ENCODE measurements at regions not wholly inside any gene's neighbourhood (a gene's known extent, or its start where the extent isn't known, plus 50 kb on each side); places are given as distances from the start of the nearest gene placed in this dataset.

GRCh38 chr4:41832961-41833360 lies 84.4 kb upstream of the PHOX2B start:
- TF ChIP-seq CSDC2 (CRISPR knock-in tag; IDR thresholded peaks at IDR 0.05) (no peak), OSR1 (CRISPR knock-in tag; IDR thresholded peaks at IDR 0.05) (no peak), ARNTL (CRISPR knock-in tag; IDR thresholded peaks at IDR 0.05; ENCODE audit: borderline replicate concordance, low read depth) (no peak), TSHZ2 (CRISPR knock-in tag; IDR thresholded peaks at IDR 0.05) (no peak), RARB (CRISPR knock-in tag; IDR thresholded peaks at IDR 0.05) (no peak), ZFP3 (CRISPR knock-in tag; IDR thresholded peaks at IDR 0.05) (no peak), TCF4 (CRISPR knock-in tag; IDR thresholded peaks at IDR 0.05; ENCODE audit: borderline replicate concordance) (no peak), ZNF565 (CRISPR knock-in tag; conservative IDR thresholded peaks at IDR 0.05; ENCODE audit: low read depth) (no peak)

Data from SK-N-SH treated with all-trans-retinoic acid at 6 μM for 48 hours (cell line).